ENCODE measurements at regions not wholly inside any gene's neighbourhood (a gene's known extent, or its start where the extent isn't known, plus 50 kb on each side); places are given as distances from the start of the nearest gene placed in this dataset.

- no peaks in the 10 kb centered on the region for H3K4me1 ChIP-seq (ENCODE audit: insufficient read depth, insufficient read length)
- H3K27me3 ChIP-seq (ENCODE audit: insufficient read depth, insufficient read length), result no peaks in the 10 kb centered on the region
- H3K9ac ChIP-seq (ENCODE audit: insufficient read length, low read depth), result no peak overlapping the region
- H3K9me3 ChIP-seq (ENCODE audit: insufficient read depth, low read length), result no peaks in the 10 kb centered on the region
- H3K36me3 ChIP-seq (ENCODE audit: insufficient read depth, insufficient read length, low read length), result no peaks in the 10 kb centered on the region
- H3K4me3 ChIP-seq (ENCODE audit: insufficient read length, low read depth), result no peak overlapping the region
- TF ChIP-seq SUZ12 (IDR thresholded peaks at IDR 0.05; ENCODE audit: extremely low read depth, insufficient read depth, insufficient read length), result no peak
- TF ChIP-seq ZNF274 (IDR thresholded peaks at IDR 0.05; ENCODE audit: low read depth, low read length), result no peak
- no peak for TF ChIP-seq YY1 (IDR thresholded peaks at IDR 0.05; ENCODE audit: insufficient read depth, insufficient read length)
- DNase-seq (ENCODE audit: low read depth, low spot score), result no peak
Observed at GRCh38 chr12:67586951-67587350, 61.6 kb upstream of the DYRK2 start.

- DNase-seq (ENCODE audit: low read depth, low spot score), result no peak
- Histone ChIP-seq H3K9me3 (ENCODE audit: insufficient read depth, low read length) (no peaks in the 10 kb centered on the region), H3K4me3 (ENCODE audit: insufficient read length, low read depth) (no peak overlapping the region), H3K27me3 (ENCODE audit: insufficient read depth, insufficient read length) (no peaks in the 10 kb centered on the region), H3K4me1 (ENCODE audit: insufficient read depth, insufficient read length) (no peaks in the 10 kb centered on the region), H3K36me3 (ENCODE audit: insufficient read depth, insufficient read length, low read length) (no peaks in the 10 kb centered on the region), H3K9ac (ENCODE audit: insufficient read length, low read depth) (no peak overlapping the region)
- TF ChIP-seq ZNF274 (IDR thresholded peaks at IDR 0.05; ENCODE audit: low read depth, low read length), result no peak
- no peak for TF ChIP-seq SUZ12 (IDR thresholded peaks at IDR 0.05; ENCODE audit: extremely low read depth, insufficient read depth, insufficient read length)
- TF ChIP-seq YY1 (IDR thresholded peaks at IDR 0.05; ENCODE audit: insufficient read depth, insufficient read length), result no peak
Observed at GRCh38 chr12:67589078-67589477, 59.5 kb upstream of the DYRK2 start.

DNA sequence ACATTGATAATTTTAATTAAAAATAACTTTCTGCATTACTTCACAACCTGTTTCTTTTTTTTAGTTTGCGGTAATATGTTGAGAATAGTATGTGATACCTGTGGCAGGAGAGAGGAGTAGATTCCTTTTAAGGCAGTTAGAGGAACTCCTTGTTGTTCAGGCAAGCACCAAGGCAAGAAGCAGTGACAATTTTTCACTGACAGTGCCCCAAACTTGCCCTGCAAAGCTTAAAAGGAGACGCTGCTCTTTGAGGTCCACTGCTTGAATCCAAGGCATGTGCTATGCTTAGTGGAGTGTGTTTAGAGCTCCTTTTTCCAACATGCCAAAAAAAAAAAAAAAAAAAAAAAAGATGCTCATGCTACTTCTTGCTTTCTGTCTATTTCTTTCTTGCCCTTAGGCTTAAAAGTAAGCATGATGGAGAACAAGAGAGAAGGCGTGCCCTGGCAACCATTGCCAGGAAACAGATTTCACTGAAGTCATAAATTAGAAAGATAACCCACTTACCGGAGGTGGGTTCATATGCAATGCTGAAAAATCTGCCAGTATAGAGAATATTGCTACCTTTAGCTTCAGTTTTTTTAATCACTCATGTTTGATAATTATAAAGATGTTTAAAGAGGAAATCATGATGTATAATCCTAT, 58.3 kb upstream of the DYRK2 start:
- no peaks in the 10 kb centered on the region for H3K27me3 ChIP-seq (ENCODE audit: insufficient read depth, insufficient read length)
- no peak overlapping the region for H3K4me3 ChIP-seq (ENCODE audit: insufficient read length, low read depth)
- no peak for DNase-seq (ENCODE audit: low read depth, low spot score)
- no peaks in the 10 kb centered on the region for H3K4me1 ChIP-seq (ENCODE audit: insufficient read depth, insufficient read length)
- no peak overlapping the region for H3K9ac ChIP-seq (ENCODE audit: insufficient read length, low read depth)
- no peak for TF ChIP-seq ZNF274 (IDR thresholded peaks at IDR 0.05; ENCODE audit: low read depth, low read length)
- TF ChIP-seq SUZ12 (IDR thresholded peaks at IDR 0.05; ENCODE audit: extremely low read depth, insufficient read depth, insufficient read length), result no peak
- no peak for TF ChIP-seq YY1 (IDR thresholded peaks at IDR 0.05; ENCODE audit: insufficient read depth, insufficient read length)
- H3K36me3 ChIP-seq (ENCODE audit: insufficient read depth, insufficient read length, low read length), result no peaks in the 10 kb centered on the region
- no peaks in the 10 kb centered on the region for H3K9me3 ChIP-seq (ENCODE audit: insufficient read depth, low read length)

GRCh38 chr12:67592228-67593011, 56.1 kb upstream of the DYRK2 start:
- Histone ChIP-seq H3K36me3 (ENCODE audit: insufficient read depth, insufficient read length, low read length) (no peaks in the 10 kb centered on the region), H3K9ac (ENCODE audit: insufficient read length, low read depth) (no peak overlapping the region), H3K27me3 (ENCODE audit: insufficient read depth, insufficient read length) (no peaks in the 10 kb centered on the region), H3K9me3 (ENCODE audit: insufficient read depth, low read length) (peaks cover 3% of the 10 kb centered on the region), H3K4me3 (ENCODE audit: insufficient read length, low read depth) (no peak overlapping the region), H3K4me1 (ENCODE audit: insufficient read depth, insufficient read length) (no peaks in the 10 kb centered on the region)
- DNase-seq (ENCODE audit: low read depth, low spot score), result no peak
- TF ChIP-seq ZNF274 (IDR thresholded peaks at IDR 0.05; ENCODE audit: low read depth, low read length) (no peak), SUZ12 (IDR thresholded peaks at IDR 0.05; ENCODE audit: extremely low read depth, insufficient read depth, insufficient read length) (no peak), YY1 (IDR thresholded peaks at IDR 0.05; ENCODE audit: insufficient read depth, insufficient read length) (no peak)

DNA sequence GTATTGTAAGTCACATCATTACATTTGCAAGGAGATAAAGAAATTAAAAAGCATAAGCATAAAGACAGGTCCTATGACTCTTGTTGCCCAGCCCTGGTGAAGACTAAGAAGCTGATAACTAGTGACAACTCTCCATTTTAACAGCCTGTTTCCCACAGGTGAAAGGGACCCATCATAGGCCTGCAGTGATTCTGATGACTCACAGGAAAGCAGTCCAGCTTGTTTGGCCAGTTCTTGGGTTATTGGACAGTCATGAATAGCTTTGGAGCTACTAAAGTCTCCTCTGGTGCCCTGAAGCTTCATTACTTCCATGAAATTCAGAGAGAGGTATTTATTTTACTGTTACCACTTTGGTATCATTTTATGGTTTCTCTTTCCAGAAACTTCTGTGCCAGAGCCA, 55.5 kb upstream of the DYRK2 start:
- Histone ChIP-seq H3K27me3 (ENCODE audit: insufficient read depth, insufficient read length) (no peaks in the 10 kb centered on the region), H3K9me3 (ENCODE audit: insufficient read depth, low read length) (peaks cover 9% of the 10 kb centered on the region), H3K4me1 (ENCODE audit: insufficient read depth, insufficient read length) (no peaks in the 10 kb centered on the region), H3K4me3 (ENCODE audit: insufficient read length, low read depth) (no peak overlapping the region), H3K9ac (ENCODE audit: insufficient read length, low read depth) (no peak overlapping the region), H3K36me3 (ENCODE audit: insufficient read depth, insufficient read length, low read length) (no peaks in the 10 kb centered on the region)
- TF ChIP-seq ZNF274 (IDR thresholded peaks at IDR 0.05; ENCODE audit: low read depth, low read length) (no peak), SUZ12 (IDR thresholded peaks at IDR 0.05; ENCODE audit: extremely low read depth, insufficient read depth, insufficient read length) (no peak), YY1 (IDR thresholded peaks at IDR 0.05; ENCODE audit: insufficient read depth, insufficient read length) (no peak)
- DNase-seq (ENCODE audit: low read depth, low spot score), result no peak

DNA sequence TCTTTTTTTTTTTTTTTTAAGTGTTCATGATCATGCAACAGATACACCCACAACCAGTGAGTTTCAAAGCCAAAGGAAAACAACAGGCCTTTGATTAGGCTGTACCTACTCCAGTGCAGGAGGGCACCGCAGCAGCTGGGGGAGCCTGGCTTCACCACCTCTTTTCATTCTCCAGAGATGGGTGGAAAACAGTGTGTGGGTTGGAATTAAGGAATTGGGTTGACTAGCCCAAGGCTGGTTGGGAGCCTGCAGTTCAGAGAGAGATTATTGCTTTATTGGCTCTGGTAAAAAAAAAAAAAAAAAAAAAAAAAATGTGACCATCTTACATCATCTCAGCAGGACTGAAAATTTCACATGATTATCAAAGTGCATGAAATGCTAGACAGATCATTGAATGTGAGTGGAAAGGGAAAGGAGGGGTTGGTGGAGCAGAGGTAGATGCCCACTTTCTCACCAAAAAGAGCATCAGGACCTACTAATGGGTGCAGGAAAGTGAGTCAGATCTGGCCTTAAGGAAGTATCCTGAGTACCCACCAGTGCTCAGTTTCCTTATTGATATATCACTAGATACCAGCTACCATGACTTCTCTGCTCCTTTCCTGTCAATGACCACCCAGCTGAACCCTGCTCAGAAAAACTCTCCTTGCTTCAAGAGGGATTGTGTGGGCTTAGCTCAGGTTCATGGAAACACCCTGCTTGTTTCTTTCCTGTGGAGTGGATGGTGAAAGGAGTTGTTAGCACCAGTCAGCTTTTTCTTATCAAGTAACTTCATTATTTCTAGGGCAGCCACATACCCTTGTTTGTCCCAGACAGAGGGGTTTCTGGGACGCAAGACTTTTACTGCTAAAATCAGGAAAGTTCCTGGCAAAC, 54.8 kb upstream of the DYRK2 start:
- H3K27me3 ChIP-seq (ENCODE audit: insufficient read depth, insufficient read length), result no peaks in the 10 kb centered on the region
- H3K4me3 ChIP-seq (ENCODE audit: insufficient read length, low read depth), result no peak overlapping the region
- peaks cover 10% of the 10 kb centered on the region for H3K9me3 ChIP-seq (ENCODE audit: insufficient read depth, low read length)
- TF ChIP-seq ZNF274 (IDR thresholded peaks at IDR 0.05; ENCODE audit: low read depth, low read length) (no peak), YY1 (IDR thresholded peaks at IDR 0.05; ENCODE audit: insufficient read depth, insufficient read length) (no peak), SUZ12 (IDR thresholded peaks at IDR 0.05; ENCODE audit: extremely low read depth, insufficient read depth, insufficient read length) (no peak)
- H3K4me1 ChIP-seq (ENCODE audit: insufficient read depth, insufficient read length), result no peaks in the 10 kb centered on the region
- H3K9ac ChIP-seq (ENCODE audit: insufficient read length, low read depth), result no peak overlapping the region
- no peak for DNase-seq (ENCODE audit: low read depth, low spot score)
- no peaks in the 10 kb centered on the region for H3K36me3 ChIP-seq (ENCODE audit: insufficient read depth, insufficient read length, low read length)

DNA sequence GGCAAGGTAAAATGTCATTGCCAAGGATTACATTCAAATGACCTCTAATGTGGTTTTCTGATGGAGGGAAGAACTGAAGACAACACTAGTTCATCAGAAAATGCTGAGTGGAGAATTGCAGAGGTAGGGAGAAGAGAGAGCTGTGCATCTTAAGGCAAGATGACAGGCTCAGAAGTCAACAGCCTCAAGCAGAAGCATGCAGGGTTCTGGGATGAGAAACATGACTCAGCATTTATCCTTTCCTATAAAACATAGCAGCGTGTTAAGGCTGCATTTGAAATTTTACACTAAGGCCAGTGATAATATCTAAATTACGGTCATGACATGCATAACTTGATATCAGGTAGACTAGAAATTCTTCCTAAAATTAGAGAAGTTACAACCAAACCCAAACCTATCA, 53.7 kb upstream of the DYRK2 start:
- DNase-seq (ENCODE audit: low read depth, low spot score), result no peak
- no peaks in the 10 kb centered on the region for H3K27me3 ChIP-seq (ENCODE audit: insufficient read depth, insufficient read length)
- no peak overlapping the region for H3K9ac ChIP-seq (ENCODE audit: insufficient read length, low read depth)
- H3K36me3 ChIP-seq (ENCODE audit: insufficient read depth, insufficient read length, low read length), result no peaks in the 10 kb centered on the region
- no peaks in the 10 kb centered on the region for H3K4me1 ChIP-seq (ENCODE audit: insufficient read depth, insufficient read length)
- TF ChIP-seq ZNF274 (IDR thresholded peaks at IDR 0.05; ENCODE audit: low read depth, low read length), result no peak
- TF ChIP-seq YY1 (IDR thresholded peaks at IDR 0.05; ENCODE audit: insufficient read depth, insufficient read length), result no peak
- TF ChIP-seq SUZ12 (IDR thresholded peaks at IDR 0.05; ENCODE audit: extremely low read depth, insufficient read depth, insufficient read length), result no peak
- peaks cover 10% of the 10 kb centered on the region for H3K9me3 ChIP-seq (ENCODE audit: insufficient read depth, low read length)
- H3K4me3 ChIP-seq (ENCODE audit: insufficient read length, low read depth), result no peak overlapping the region
